H9 (cell line): ENCODE measurements at regions not wholly inside any gene's neighbourhood (a gene's known extent, or its start where the extent isn't known, plus 50 kb on each side); places are given as distances from the start of the nearest gene placed in this dataset.

Source experiments
- DNase-seq: peaks from one replicate; pipeline ENCODE4 v3.0.0-alpha.2; 2017
- H2AFZ ChIP-seq: one replicate; pipeline ENCODE4 v1.6.1; 2013; ENCODE audit warnings: mild to moderate bottlenecking, low read length, control low read depth, moderate library complexity
- H2AK5ac ChIP-seq: 2 replicates; pipeline ENCODE4 v1.6.1; 2013; ENCODE audit warnings: low read length, control low read depth, mixed read lengths; ENCODE audit not compliant: insufficient read length
- H2BK120ac ChIP-seq: one replicate; pipeline ENCODE4 v1.6.1; 2013; ENCODE audit warnings: low read depth, mild to moderate bottlenecking, low read length, control low read depth, inconsistent platforms; ENCODE audit not compliant: poor library complexity, severe bottlenecking
- H2BK12ac ChIP-seq: 2 replicates; pipeline ENCODE4 v1.6.1; 2013; ENCODE audit warnings: low read length, control low read depth, mixed read lengths, low read depth; ENCODE audit not compliant: insufficient read length
- H2BK15ac ChIP-seq: 2 replicates; pipeline ENCODE4 v1.6.1; 2013; ENCODE audit warnings: low read depth, low read length, control low read depth
- H2BK20ac ChIP-seq: one replicate; pipeline ENCODE4 v1.6.1; 2013; ENCODE audit warnings: low read depth, mild to moderate bottlenecking, low read length, control low read depth, inconsistent platforms; ENCODE audit not compliant: poor library complexity, severe bottlenecking
- H2BK5ac ChIP-seq: 2 replicates; pipeline ENCODE4 v1.6.1; 2013; ENCODE audit warnings: low read length, control low read depth, mixed read lengths; ENCODE audit not compliant: insufficient read length
- H3K14ac ChIP-seq: 2 replicates; pipeline ENCODE4 v1.6.1; 2013; ENCODE audit warnings: low read length, control low read depth; ENCODE audit not compliant: insufficient read depth
- H3K18ac ChIP-seq: 2 replicates; pipeline ENCODE4 v1.6.1; 2013; ENCODE audit warnings: low read depth, mild to moderate bottlenecking, mixed read lengths, low read length, control low read depth; ENCODE audit not compliant: insufficient read length
- H3K23ac ChIP-seq: 2 replicates; pipeline ENCODE4 v1.6.1; 2013; ENCODE audit warnings: low read length, control low read depth, mixed read lengths, low read depth; ENCODE audit not compliant: insufficient read length
- H3K23me2 ChIP-seq: 2 replicates; pipeline ENCODE4 v1.6.1; 2013; ENCODE audit warnings: low read depth, mild to moderate bottlenecking, mixed read lengths, low read length, control low read depth; ENCODE audit not compliant: insufficient read length, poor library complexity, severe bottlenecking
- H3K27ac ChIP-seq: 2 replicates; pipeline ENCODE4 v1.5.1; 2013; ENCODE audit warnings: low read length, control low read depth, mixed read lengths, low read depth; ENCODE audit not compliant: insufficient read length
- H3K27me3 ChIP-seq: 2 replicates; pipeline ENCODE4 v1.6.1; 2013; ENCODE audit warnings: low read length, control low read depth, inconsistent platforms; ENCODE audit not compliant: insufficient read depth
- H3K4ac ChIP-seq: 2 replicates; pipeline ENCODE4 v1.6.1; 2013; ENCODE audit warnings: low read depth, mild to moderate bottlenecking, control low read depth, inconsistent platforms, low read length, moderate library complexity
- H3K4me1 ChIP-seq: 2 replicates; pipeline ENCODE4 v1.6.1; 2013; ENCODE audit warnings: low read length, control low read depth, inconsistent platforms; ENCODE audit not compliant: insufficient read depth
- H3K4me2 ChIP-seq: 2 replicates; pipeline ENCODE4 v1.6.1; 2013; ENCODE audit warnings: low read length, control low read depth, mixed read lengths; ENCODE audit not compliant: insufficient read length, insufficient read depth
- H3K56ac ChIP-seq: 2 replicates; pipeline ENCODE4 v1.6.1; 2013; ENCODE audit warnings: low read depth, mild to moderate bottlenecking, mixed read lengths, low read length, control low read depth; ENCODE audit not compliant: insufficient read length
- H3K79me1 ChIP-seq: 2 replicates; pipeline ENCODE4 v1.6.1; 2013; ENCODE audit warnings: low read depth, mild to moderate bottlenecking, moderate library complexity, low read length, control low read depth, inconsistent platforms; ENCODE audit not compliant: insufficient read depth, poor library complexity, severe bottlenecking
- H3K79me2 ChIP-seq: 2 replicates; pipeline ENCODE4 v1.6.1; 2013; ENCODE audit warnings: low read length, control low read depth, inconsistent platforms; ENCODE audit not compliant: insufficient read depth
- H3K9ac ChIP-seq: 2 replicates; pipeline ENCODE4 v1.6.1; 2013; ENCODE audit warnings: low read length, control low read depth, mixed read lengths; ENCODE audit not compliant: insufficient read length; ENCODE audit errors: extremely low read depth
- H3K9me3 ChIP-seq: one replicate; pipeline ENCODE4 v1.6.1; 2013; ENCODE audit warnings: low read depth, low read length, inconsistent platforms; ENCODE audit not compliant: control insufficient read depth
- H3T11ph ChIP-seq: one replicate; pipeline ENCODE4 v1.6.1; 2013; ENCODE audit warnings: mild to moderate bottlenecking, low read length, control low read depth, inconsistent platforms
- H4K20me1 ChIP-seq: one replicate; pipeline ENCODE4 v1.6.1; 2013; ENCODE audit not compliant: control insufficient read depth, insufficient read length, insufficient read depth
- H4K5ac ChIP-seq: 2 replicates; pipeline ENCODE4 v1.6.1; 2013; ENCODE audit warnings: low read depth, mild to moderate bottlenecking, mixed read lengths, low read length, control low read depth; ENCODE audit not compliant: insufficient read length
- H4K8ac ChIP-seq: replicated peaks from 2 replicates; pipeline ENCODE4 v1.6.1; 2013; ENCODE audit warnings: low read length, control low read depth, mixed read lengths, low read depth; ENCODE audit not compliant: insufficient read length
- H4K91ac ChIP-seq: 2 replicates; pipeline ENCODE4 v1.6.1; 2013; ENCODE audit warnings: low read depth, mild to moderate bottlenecking, moderate library complexity, mixed read lengths, low read length, control low read depth; ENCODE audit not compliant: insufficient read length
- H3K27ac Mint-ChIP-seq, 3 experiments: 2 replicates in 2 of 3; 3 replicates in 1 of 3; pipeline ENCODE4 v1.8.0; 2020 to 2021; ENCODE audit warnings: mixed read lengths in 3 of 3, mild to moderate bottlenecking in 1 of 3, moderate library complexity in 1 of 3
- H3K27me3 Mint-ChIP-seq: 2 replicates; pipeline ENCODE4 v1.8.0; 2021; ENCODE audit warnings: low read depth, mild to moderate bottlenecking, moderate library complexity, mixed read lengths
- H3K36me3 Mint-ChIP-seq, 3 experiments: 2 replicates in 2 of 3; 3 replicates in 1 of 3; pipeline ENCODE4 v1.8.0; 2020 to 2021; ENCODE audit warnings: low read depth in 3 of 3, mixed read lengths in 3 of 3; ENCODE audit not compliant: insufficient read depth in 1 of 3
- H3K4me1 Mint-ChIP-seq, 2 experiments: 2 replicates each; pipeline ENCODE4 v1.8.0; 2020; ENCODE audit warnings: mixed read lengths in 2 of 2
- H3K4me3 Mint-ChIP-seq, 2 experiments: 2 replicates in 1 of 2; 3 replicates in 1 of 2; pipeline ENCODE4 v1.8.0; 2020 to 2021; ENCODE audit warnings: mild to moderate bottlenecking in 2 of 2, mixed read lengths in 2 of 2, moderate library complexity in 1 of 2
- H3K9me3 Mint-ChIP-seq, 2 experiments: 2 replicates in 1 of 2; 3 replicates in 1 of 2; pipeline ENCODE4 v1.8.0; 2020; ENCODE audit warnings: mild to moderate bottlenecking in 2 of 2, mixed read lengths in 2 of 2, moderate library complexity in 1 of 2
- CTCF ChIP-seq: fragments of 200-600 bp; sonication (generic); conservative IDR thresholded peaks from 3 replicates; pipeline ENCODE4 v1.8.0; 2021; ENCODE audit warnings: antibody characterized with exemption, mild to moderate bottlenecking
- WGBS: extraction: QIAGEN DNeasy Blood & Tissue Kit; methylation state at CpG from one replicate; pipeline ENCODE4 v1.1.7; 2013; ENCODE audit warnings: missing lambda C conversion rate, low lambda C conversion rate, mixed read lengths; ENCODE audit not compliant: insufficient read length; ENCODE audit errors: extremely low coverage; 5-methylcytosine and 5-hydroxymethylcytosine counted together

- Histone ChIP-seq H3T11ph (no peak overlapping the region), H4K91ac (no peak overlapping the region), H2BK15ac (no peak overlapping the region), H3K14ac (no peak overlapping the region), H3K9me3 (no peaks in the 10 kb centered on the region), H2BK12ac (no peak overlapping the region), H3K18ac (no peak overlapping the region), H4K20me1 (no peaks in the 10 kb centered on the region), H2BK5ac (no peak overlapping the region), H2BK20ac (no peak overlapping the region), H3K27ac (no peak overlapping the region), H3K79me2 (no peaks in the 10 kb centered on the region), H2AK5ac (no peak overlapping the region), H3K4me1 (no peaks in the 10 kb centered on the region), H3K56ac (no peak overlapping the region), H3K9ac (no peak overlapping the region), H3K79me1 (no peaks in the 10 kb centered on the region), H3K4me2 (no peak overlapping the region), H4K8ac (no peak overlapping the region), H3K23ac (no peak overlapping the region), H2BK120ac (no peak overlapping the region), H3K23me2 (no peaks in the 10 kb centered on the region), H3K4ac (no peak overlapping the region), H3K27me3 (no peaks in the 10 kb centered on the region), H4K5ac (no peak overlapping the region), H2AFZ (no peak overlapping the region)
- H3K27ac Mint-ChIP-seq = peak overlapping the region in 1 of 3 experiments; percentile 77; a peak in 1 of 7 replicates
- no peak overlapping the region for H3K4me3 Mint-ChIP-seq
- H3K9me3 Mint-ChIP-seq = no peaks in the 10 kb centered on the region
- no peak for DNase-seq
- H3K27me3 Mint-ChIP-seq = peaks cover 39% of the 10 kb centered on the region
- H3K4me1 Mint-ChIP-seq = no peaks in the 10 kb centered on the region; a peak in 1 of 4 replicates
- TF ChIP-seq CTCF = no peak
- WGBS = no CpG with 5 or more reads among the region's 21 CpGs
- no peaks in the 10 kb centered on the region for H3K36me3 Mint-ChIP-seq
These were observed 57.0 kb upstream of the LMX1B start for GRCh38 chr9:126556560-126557250.
